22Rv1 (cell line): ENCODE measurements at regions not wholly inside any gene's neighbourhood (a gene's known extent, or its start where the extent isn't known, plus 50 kb on each side); places are given as distances from the start of the nearest gene placed in this dataset.
"Not testable (repeated sequence)": the region's sequence is repeated elsewhere in the genome, so short reads cannot be mapped to it uniquely, and the experiment has no call there.

Experiments used
- H3K27ac ChIP-seq: fragments of 450-650 bp; 2 replicates; pipeline ENCODE4 v1.5.1; 2017
- CTCF ChIP-seq: fragments of 450-650 bp; IDR thresholded peaks from 2 replicates; pipeline ENCODE4 v1.5.1; 2017; ENCODE audit warnings: mild to moderate bottlenecking
- ZFX ChIP-seq: fragments of 450-650 bp; IDR thresholded peaks from 2 replicates; pipeline ENCODE4 v1.6.1; 2017; ENCODE audit warnings: antibody characterized with exemption, borderline replicate concordance

- no peak overlapping the region for H3K27ac ChIP-seq
- TF ChIP-seq ZFX (no peak), CTCF (no peak)
Measured at GRCh38 chr7:16095171-16095950, 326.0 kb downstream of the CRPPA start.

GRCh38 chr7:16094651-16095050 is 326.7 kb downstream of the CRPPA start:
- TF ChIP-seq CTCF (no peak), ZFX (no peak)
- H3K27ac ChIP-seq, result no peak overlapping the region

- no peak for TF ChIP-seq CTCF
- no peak for TF ChIP-seq ZFX
- H3K27ac ChIP-seq, result no peak overlapping the region
Measured at GRCh38 chr7:16092711-16093110, 328.6 kb downstream of the CRPPA start.

- H3K27ac ChIP-seq, result no peak overlapping the region
- TF ChIP-seq ZFX, result no peak
- TF ChIP-seq CTCF, result no peak
Measured at GRCh38 chr7:16091701-16092310, 329.5 kb downstream of the CRPPA start.

GRCh38 chr7:16089801-16090200 is 331.5 kb downstream of the CRPPA start:
- TF ChIP-seq CTCF (no peak), ZFX (no peak)
- no peak overlapping the region for H3K27ac ChIP-seq

GRCh38 chr7:16089191-16089590 is 332.1 kb downstream of the CRPPA start:
- TF ChIP-seq CTCF (no peak), ZFX (no peak)
- no peak overlapping the region for H3K27ac ChIP-seq

GRCh38 chr7:16086743-16087142 is 334.6 kb downstream of the CRPPA start:
- no peak overlapping the region for H3K27ac ChIP-seq
- TF ChIP-seq CTCF (no peak), ZFX (no peak)

GRCh38 chr7:16085780-16086179 is 335.6 kb downstream of the CRPPA start:
- not testable (repeated sequence) for H3K27ac ChIP-seq
